GM12891 (cell line): ENCODE measurements at regions not wholly inside any gene's neighbourhood (a gene's known extent, or its start where the extent isn't known, plus 50 kb on each side); places are given as distances from the start of the nearest gene placed in this dataset.

Experiments
- POLR2A ChIP-seq: IDR thresholded peaks from 2 replicates; pipeline ENCODE4 v1.6.1; 2011; ENCODE audit warnings: low read depth, low read length, control low read depth
- POLR2AphosphoS5 ChIP-seq: IDR thresholded peaks from 2 replicates; pipeline ENCODE4 v1.6.1; 2011; ENCODE audit warnings: low read depth, low read length, control low read depth
- POU2F2 ChIP-seq: IDR thresholded peaks from 2 replicates; pipeline ENCODE4 v1.6.1; 2011; ENCODE audit warnings: low read depth, mild to moderate bottlenecking, control low read depth, low read length, moderate library complexity
- SPI1 ChIP-seq: IDR thresholded peaks from 2 replicates; pipeline ENCODE4 v1.6.1; 2011; ENCODE audit warnings: low read depth, low read length, control low read depth
- TAF1 ChIP-seq: IDR thresholded peaks from 2 replicates; pipeline ENCODE4 v1.6.1; 2011; ENCODE audit warnings: low read depth, low read length, control low read depth

DNA sequence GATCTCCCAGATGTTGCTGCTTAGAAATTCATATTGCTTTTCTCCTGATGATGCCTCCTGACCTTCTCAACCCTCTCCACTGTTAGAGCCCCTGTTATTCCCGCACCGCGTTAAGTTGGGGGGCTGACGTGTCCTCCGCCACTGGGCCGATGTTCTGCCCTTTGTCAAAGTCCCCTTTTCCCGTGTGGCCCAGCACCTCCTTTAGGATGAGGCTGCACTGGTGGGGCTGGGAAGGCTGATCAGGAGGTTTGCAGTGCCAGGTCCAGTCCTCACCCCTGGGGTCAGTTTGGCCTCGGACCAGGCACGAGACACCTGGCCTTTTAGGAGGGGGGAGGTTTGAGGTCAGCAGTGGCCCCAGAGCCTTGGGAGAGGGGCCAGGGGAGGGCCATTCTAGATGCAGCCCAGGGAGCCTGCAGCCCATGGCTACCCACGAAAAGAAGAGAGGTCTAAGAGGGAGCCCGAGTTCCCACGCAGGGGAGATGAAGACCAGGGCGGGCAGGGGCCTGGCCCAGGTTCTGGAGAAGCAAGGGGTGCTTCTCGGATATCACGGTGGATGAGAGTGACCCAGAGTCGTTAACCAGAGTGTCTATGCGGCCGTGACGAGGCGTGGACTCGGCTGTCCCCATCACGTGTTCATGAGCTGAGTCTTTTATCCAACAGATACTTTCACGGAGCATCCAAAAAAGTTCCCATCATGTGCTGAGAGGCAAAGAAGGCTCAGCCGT is 150.4 kb downstream of the DNAJB6 start:
- no peak for TF ChIP-seq POLR2A
- TF ChIP-seq TAF1, result no peak
- TF ChIP-seq SPI1, result no peak
- no peak for TF ChIP-seq POLR2AphosphoS5
- TF ChIP-seq POU2F2, result no peak
